ENCODE measurements at regions not wholly inside any gene's neighbourhood (a gene's known extent, or its start where the extent isn't known, plus 50 kb on each side); places are given as distances from the start of the nearest gene placed in this dataset.
"Not testable (repeated sequence)": the region's sequence is repeated elsewhere in the genome, so short reads cannot be mapped to it uniquely, and the experiment has no call there.

GRCh38 chr2:242040681-242041080 is 171.2 kb downstream of the RTP5 start:
- TF ChIP-seq CTCF (IDR thresholded peaks at IDR 0.05) = no peak
- H3K9me3 ChIP-seq = no peaks in the 10 kb centered on the region
- H3K4me3 ChIP-seq (ENCODE audit: low read depth in 1 of 2, low read length in 1 of 2) = no peak overlapping the region
- H3K27ac ChIP-seq = no peak overlapping the region
- no peaks in the 10 kb centered on the region for H3K36me3 ChIP-seq
- no peaks in the 10 kb centered on the region for H3K4me1 ChIP-seq (ENCODE audit: control insufficient read depth in 1 of 2, insufficient read depth in 1 of 2, low read depth in 1 of 2, low read length in 1 of 2)
- peaks cover 26% of the 10 kb centered on the region for H3K27me3 ChIP-seq

DNA sequence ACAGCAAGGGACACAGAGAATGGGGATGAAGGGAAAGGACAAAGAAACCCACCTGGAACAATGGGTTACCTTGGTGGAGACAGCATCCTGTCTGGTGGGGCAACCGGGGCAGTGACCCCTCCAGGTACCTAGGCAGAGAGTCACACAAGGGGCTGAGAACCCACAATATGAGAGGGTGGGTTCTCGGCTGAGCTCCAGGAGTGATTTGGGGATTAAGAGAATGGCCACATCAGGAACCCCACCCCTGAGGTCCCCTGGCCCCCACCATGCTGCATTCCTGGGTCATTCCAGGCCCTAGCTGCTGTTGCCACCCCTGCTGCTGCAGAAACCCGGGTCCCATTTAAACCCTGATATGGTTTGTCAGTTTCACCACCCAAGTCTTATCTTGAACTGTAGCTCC is 172.3 kb downstream of the RTP5 start:
- no peak overlapping the region for H3K27ac ChIP-seq
- no peak overlapping the region for H3K4me3 ChIP-seq (ENCODE audit: low read depth in 1 of 2, low read length in 1 of 2)
- H3K9me3 ChIP-seq = no peaks in the 10 kb centered on the region
- peaks cover 24% of the 10 kb centered on the region for H3K27me3 ChIP-seq
- no peaks in the 10 kb centered on the region for H3K4me1 ChIP-seq (ENCODE audit: control insufficient read depth in 1 of 2, insufficient read depth in 1 of 2, low read depth in 1 of 2, low read length in 1 of 2)
- no peaks in the 10 kb centered on the region for H3K36me3 ChIP-seq
- TF ChIP-seq CTCF (IDR thresholded peaks at IDR 0.05) = no peak

GRCh38 chr2:242043538-242044312 is 174.2 kb downstream of the RTP5 start:
- no peaks in the 10 kb centered on the region for H3K9me3 ChIP-seq
- no peak overlapping the region for H3K27ac ChIP-seq
- H3K36me3 ChIP-seq = no peaks in the 10 kb centered on the region
- H3K4me1 ChIP-seq (ENCODE audit: control insufficient read depth in 1 of 2, insufficient read depth in 1 of 2, low read depth in 1 of 2, low read length in 1 of 2) = no peaks in the 10 kb centered on the region
- H3K4me3 ChIP-seq (ENCODE audit: low read depth in 1 of 2, low read length in 1 of 2) = no peak overlapping the region
- H3K27me3 ChIP-seq = peaks cover 28% of the 10 kb centered on the region
- no peak for TF ChIP-seq CTCF (IDR thresholded peaks at IDR 0.05)

GRCh38 chr2:242044313-242044590 is 174.7 kb downstream of the RTP5 start:
- H3K36me3 ChIP-seq = no peaks in the 10 kb centered on the region
- TF ChIP-seq CTCF (IDR thresholded peaks at IDR 0.05) = no peak
- H3K27ac ChIP-seq = no peak overlapping the region
- H3K27me3 ChIP-seq = peaks cover 33% of the 10 kb centered on the region
- no peak overlapping the region for H3K4me3 ChIP-seq (ENCODE audit: low read depth in 1 of 2, low read length in 1 of 2)
- H3K9me3 ChIP-seq = no peaks in the 10 kb centered on the region
- H3K4me1 ChIP-seq (ENCODE audit: control insufficient read depth in 1 of 2, insufficient read depth in 1 of 2, low read depth in 1 of 2, low read length in 1 of 2) = no peaks in the 10 kb centered on the region

DNA sequence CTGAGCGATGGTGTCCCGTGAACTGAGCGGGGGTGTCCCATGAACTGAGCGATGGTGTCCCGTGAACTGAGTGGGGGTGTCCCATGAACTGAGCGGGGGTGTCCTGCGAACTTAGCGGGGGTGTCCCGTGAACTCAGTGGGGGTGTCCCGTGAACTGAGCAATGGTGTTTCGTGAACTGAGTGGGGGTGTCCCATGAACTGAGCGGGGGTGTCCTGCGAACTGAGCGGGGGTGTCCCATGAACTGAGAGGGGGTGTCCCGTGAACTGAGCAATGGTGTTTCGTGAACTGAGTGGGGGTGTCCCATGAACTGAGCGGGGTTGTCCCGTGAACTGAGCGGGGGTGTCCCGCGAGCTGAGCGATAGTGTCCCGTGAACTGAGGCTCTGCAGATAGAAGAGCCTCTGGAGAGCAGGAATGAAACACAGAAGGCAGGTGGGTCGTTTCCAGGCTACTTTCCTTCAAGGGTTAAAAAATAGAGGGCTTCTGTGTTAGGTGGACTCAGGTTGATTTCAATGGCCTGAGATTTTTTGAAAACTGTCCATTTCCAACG is 176.1 kb downstream of the RTP5 start:
- H3K27ac ChIP-seq; H3K4me1 ChIP-seq (ENCODE audit: control insufficient read depth in 1 of 2, insufficient read depth in 1 of 2, low read depth in 1 of 2, low read length in 1 of 2); H3K36me3 ChIP-seq; H3K4me3 ChIP-seq (ENCODE audit: low read depth in 1 of 2, low read length in 1 of 2); H3K9me3 ChIP-seq: not testable (repeated sequence)
- peaks cover 44% of the 10 kb centered on the region for H3K27me3 ChIP-seq

DNA sequence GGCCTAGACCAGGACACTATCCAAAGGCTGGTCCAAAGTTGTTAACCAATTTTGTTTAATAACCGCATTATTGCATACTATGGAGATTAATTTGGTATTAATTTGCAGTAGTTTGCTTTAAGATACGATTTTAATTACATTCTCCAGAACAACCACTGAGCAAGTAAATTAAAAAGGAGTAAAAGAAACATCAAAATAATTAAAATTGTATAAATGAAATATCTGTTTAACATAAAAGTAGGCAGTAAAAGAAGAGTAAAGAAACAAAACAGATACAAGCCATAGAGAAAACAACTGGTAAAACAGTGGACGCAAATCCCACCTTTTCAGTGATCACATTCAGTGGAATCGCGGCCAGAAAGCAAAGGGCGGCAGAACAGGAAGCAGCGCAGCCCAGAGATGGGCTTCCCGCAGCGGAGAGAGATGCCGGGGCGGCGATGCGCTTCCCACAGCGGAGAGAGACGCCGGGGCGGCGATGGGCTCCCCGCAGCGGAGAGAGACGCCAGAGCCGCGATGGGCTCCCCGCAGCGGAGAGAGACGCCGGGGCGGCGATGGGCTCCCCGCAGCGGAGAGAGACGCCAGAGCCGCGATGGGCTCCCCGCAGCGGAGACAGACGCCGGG is 176.8 kb downstream of the RTP5 start:
- no peaks in the 10 kb centered on the region for H3K4me1 ChIP-seq (ENCODE audit: control insufficient read depth in 1 of 2, insufficient read depth in 1 of 2, low read depth in 1 of 2, low read length in 1 of 2)
- H3K36me3 ChIP-seq = no peaks in the 10 kb centered on the region
- H3K27me3 ChIP-seq = peaks cover 45% of the 10 kb centered on the region
- no peak for TF ChIP-seq CTCF (IDR thresholded peaks at IDR 0.05)
- H3K4me3 ChIP-seq (ENCODE audit: low read depth in 1 of 2, low read length in 1 of 2) = no peak overlapping the region
- H3K27ac ChIP-seq = no peak overlapping the region
- no peaks in the 10 kb centered on the region for H3K9me3 ChIP-seq
